ENCODE measurements at regions not wholly inside any gene's neighbourhood (a gene's known extent, or its start where the extent isn't known, plus 50 kb on each side); places are given as distances from the start of the nearest gene placed in this dataset.

- ChIA-PET CTCF (no interaction called here), POLR2A (no interaction called here)
- no peak for TF ChIP-seq FOXM1 (IDR thresholded peaks at IDR 0.05; ENCODE audit: low read depth)
- no peak for TF ChIP-seq PBX3 (IDR thresholded peaks at IDR 0.05)
- no peak for TF ChIP-seq NFIC (IDR thresholded peaks at IDR 0.05; ENCODE audit: borderline replicate concordance)
- TF ChIP-seq REST (IDR thresholded peaks at IDR 0.05; ENCODE audit: low read depth, low read length): no peak
- TF ChIP-seq USF1 (IDR thresholded peaks at IDR 0.05; ENCODE audit: borderline replicate concordance, low read depth): no peak
- no peak for TF ChIP-seq ZBTB33 (IDR thresholded peaks at IDR 0.05; ENCODE audit: borderline replicate concordance, low read depth)
- TF ChIP-seq MAX (IDR thresholded peaks at IDR 0.05; ENCODE audit: low read depth): no peak
- TF ChIP-seq RCOR1 (IDR thresholded peaks at IDR 0.05; ENCODE audit: low read length): no peak
- no peak for TF ChIP-seq CTCF (IDR thresholded peaks at IDR 0.05)
- TF ChIP-seq IRF3 (IDR thresholded peaks at IDR 0.05; ENCODE audit: low read depth, low read length): no peak
- TF ChIP-seq POLR2AphosphoS5 (IDR thresholded peaks at IDR 0.05; ENCODE audit: low read depth, low read length): no peak
- no peak for TF ChIP-seq TCF12 (IDR thresholded peaks at IDR 0.05)
- TF ChIP-seq GABPA (IDR thresholded peaks at IDR 0.05; ENCODE audit: low read depth): no peak
- TF ChIP-seq FOSL2 (IDR thresholded peaks at IDR 0.05; ENCODE audit: borderline replicate concordance, low read depth): no peak
- Histone ChIP-seq H3K9me3 (no peaks in the 10 kb centered on the region), H3K9ac (no peak overlapping the region), H3F3A (replicated peaks; ENCODE audit: insufficient read depth) (no peaks in the 10 kb centered on the region), H3K36me3 (replicated peaks in 1 of 2; ENCODE audit: control insufficient read depth in 1 of 2, insufficient read depth in 2 of 2, low read length in 1 of 2) (no peaks in the 10 kb centered on the region), H3K79me2 (ENCODE audit: insufficient read depth) (no peaks in the 10 kb centered on the region), H3K27me3 (ENCODE audit: insufficient read depth) (no peaks in the 10 kb centered on the region), H3K27ac (ENCODE audit: low read depth in 2 of 2, low read length in 1 of 2) (no peak overlapping the region), H3K9me2 (no peaks in the 10 kb centered on the region), H4K20me1 (ENCODE audit: insufficient read depth) (no peaks in the 10 kb centered on the region), H3K4me1 (ENCODE audit: control insufficient read depth in 1 of 2, insufficient read depth in 2 of 2, low read depth in 1 of 2, low read length in 1 of 2) (no peaks in the 10 kb centered on the region), H3K4me3 (ENCODE audit: low read depth in 2 of 2, low read length in 1 of 2) (no peak overlapping the region), H3K4me2 (no peak overlapping the region), H2AFZ (ENCODE audit: low read depth) (no peak overlapping the region)
- DNase-seq: no peak
Measured at GRCh38 chr11:98130117-98130625, 890.6 kb upstream of the CNTN5 start.

Measured in SK-N-SH (cell line).